ENCODE measurements at regions not wholly inside any gene's neighbourhood (a gene's known extent, or its start where the extent isn't known, plus 50 kb on each side); places are given as distances from the start of the nearest gene placed in this dataset.

GRCh38 chr10:29735628-29736365 lies 101.0 kb upstream of the SVIL start (continued):
- TF ChIP-seq PRDM2 (tag by site-specific recombination; IDR thresholded peaks at IDR 0.05; ENCODE audit: borderline replicate concordance) (no peak), ZNF175 (tag by site-specific recombination; IDR thresholded peaks at IDR 0.05) (no peak), ZNF223 (tag by site-specific recombination; IDR thresholded peaks at IDR 0.05) (no peak), ZNF529 (tag by site-specific recombination; IDR thresholded peaks at IDR 0.05; ENCODE audit: insufficient replicate concordance) (no peak), ZNF416 (tag by site-specific recombination; IDR thresholded peaks at IDR 0.05) (no peak), SP2 (tag by site-specific recombination; IDR thresholded peaks at IDR 0.05) (0 out of 2 replicates have a peak, but pooled peaks have one; percentile 6), BCL11B (tag by site-specific recombination; IDR thresholded peaks at IDR 0.05; ENCODE audit: low read depth) (peak; percentile 93), ZNF148 (tag by site-specific recombination; IDR thresholded peaks at IDR 0.05; ENCODE audit: borderline replicate concordance) (no peak), ZSCAN5A (tag by site-specific recombination; IDR thresholded peaks at IDR 0.05) (no peak), YY1 (tag by site-specific recombination; IDR thresholded peaks at IDR 0.05) (no peak), ZNF394 (tag by site-specific recombination; IDR thresholded peaks at IDR 0.05; ENCODE audit: borderline replicate concordance) (peak; percentile 66; the same call in 1 of the 2 replicates), ZFP69B (tag by site-specific recombination; IDR thresholded peaks at IDR 0.05) (peak; percentile 74), ZNF473 (tag by site-specific recombination; IDR thresholded peaks at IDR 0.05) (no peak), ZNF433 (tag by site-specific recombination; IDR thresholded peaks at IDR 0.05; ENCODE audit: low read depth) (no peak), ZNF157 (tag by site-specific recombination; IDR thresholded peaks at IDR 0.05) (no peak), ZNF704 (tag by site-specific recombination; IDR thresholded peaks at IDR 0.05) (no peak), PRDM10 (tag by site-specific recombination; IDR thresholded peaks at IDR 0.05) (no peak; the same call in 1 of the 2 replicates), ZNF221 (tag by site-specific recombination; IDR thresholded peaks at IDR 0.05; ENCODE audit: borderline replicate concordance) (no peak; the same call in 1 of the 2 replicates), ZBTB20 (tag by site-specific recombination; IDR thresholded peaks at IDR 0.05) (0 out of 2 replicates have a peak, but pooled peaks have one; percentile 8), ZNF837 (tag by site-specific recombination; IDR thresholded peaks at IDR 0.05) (no peak), ZNF660 (tag by site-specific recombination; IDR thresholded peaks at IDR 0.05) (peak; percentile 61), ZNF843 (tag by site-specific recombination; IDR thresholded peaks at IDR 0.05) (no peak; the same call in 1 of the 2 replicates), ZNF76 (tag by site-specific recombination; IDR thresholded peaks at IDR 0.05; ENCODE audit: borderline replicate concordance, low read depth) (no peak; the same call in 1 of the 2 replicates), ZNF501 (tag by site-specific recombination; IDR thresholded peaks at IDR 0.05) (peak; percentile 61; the same call in 1 of the 2 replicates), ZNF629 (tag by site-specific recombination; IDR thresholded peaks at IDR 0.05) (peak; percentile 70)
